ENCODE measurements at regions not wholly inside any gene's neighbourhood (a gene's known extent, or its start where the extent isn't known, plus 50 kb on each side); places are given as distances from the start of the nearest gene placed in this dataset.

- TF ChIP-seq CTCF (conservative IDR thresholded peaks at IDR 0.05; ENCODE audit: low read depth in 2 of 2) (no peak), CREB1 (CRISPR knock-in tag; IDR thresholded peaks at IDR 0.05; ENCODE audit: low read depth) (no peak), EZH2 (IDR thresholded peaks at IDR 0.05; ENCODE audit: low read depth, unreplicated experiment) (no peak), POLR2AphosphoS5 (IDR thresholded peaks at IDR 0.05; ENCODE audit: low read depth) (no peak), EZH2phosphoT487 (IDR thresholded peaks at IDR 0.05; ENCODE audit: unreplicated experiment) (no peak), JUNB (IDR thresholded peaks at IDR 0.05; ENCODE audit: unreplicated experiment) (no peak), ZNF331 (CRISPR knock-in tag; IDR thresholded peaks at IDR 0.05; ENCODE audit: low read depth) (no peak), ZNF114 (CRISPR knock-in tag; IDR thresholded peaks at IDR 0.05) (no peak)
- TF ChIP-seq, protein P1, sequence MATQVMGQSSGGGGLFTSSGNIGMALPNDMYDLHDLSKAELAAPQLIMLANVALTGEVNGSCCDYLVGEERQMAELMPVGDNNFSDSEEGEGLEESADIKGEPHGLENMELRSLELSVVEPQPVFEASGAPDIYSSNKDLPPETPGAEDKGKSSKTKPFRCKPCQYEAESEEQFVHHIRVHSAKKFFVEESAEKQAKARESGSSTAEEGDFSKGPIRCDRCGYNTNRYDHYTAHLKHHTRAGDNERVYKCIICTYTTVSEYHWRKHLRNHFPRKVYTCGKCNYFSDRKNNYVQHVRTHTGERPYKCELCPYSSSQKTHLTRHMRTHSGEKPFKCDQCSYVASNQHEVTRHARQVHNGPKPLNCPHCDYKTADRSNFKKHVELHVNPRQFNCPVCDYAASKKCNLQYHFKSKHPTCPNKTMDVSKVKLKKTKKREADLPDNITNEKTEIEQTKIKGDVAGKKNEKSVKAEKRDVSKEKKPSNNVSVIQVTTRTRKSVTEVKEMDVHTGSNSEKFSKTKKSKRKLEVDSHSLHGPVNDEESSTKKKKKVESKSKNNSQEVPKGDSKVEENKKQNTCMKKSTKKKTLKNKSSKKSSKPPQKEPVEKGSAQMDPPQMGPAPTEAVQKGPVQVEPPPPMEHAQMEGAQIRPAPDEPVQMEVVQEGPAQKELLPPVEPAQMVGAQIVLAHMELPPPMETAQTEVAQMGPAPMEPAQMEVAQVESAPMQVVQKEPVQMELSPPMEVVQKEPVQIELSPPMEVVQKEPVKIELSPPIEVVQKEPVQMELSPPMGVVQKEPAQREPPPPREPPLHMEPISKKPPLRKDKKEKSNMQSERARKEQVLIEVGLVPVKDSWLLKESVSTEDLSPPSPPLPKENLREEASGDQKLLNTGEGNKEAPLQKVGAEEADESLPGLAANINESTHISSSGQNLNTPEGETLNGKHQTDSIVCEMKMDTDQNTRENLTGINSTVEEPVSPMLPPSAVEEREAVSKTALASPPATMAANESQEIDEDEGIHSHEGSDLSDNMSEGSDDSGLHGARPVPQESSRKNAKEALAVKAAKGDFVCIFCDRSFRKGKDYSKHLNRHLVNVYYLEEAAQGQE (IDR thresholded peaks at IDR 0.05; ENCODE audit: unreplicated experiment) = no peak
- TF ChIP-seq, protein P2, sequence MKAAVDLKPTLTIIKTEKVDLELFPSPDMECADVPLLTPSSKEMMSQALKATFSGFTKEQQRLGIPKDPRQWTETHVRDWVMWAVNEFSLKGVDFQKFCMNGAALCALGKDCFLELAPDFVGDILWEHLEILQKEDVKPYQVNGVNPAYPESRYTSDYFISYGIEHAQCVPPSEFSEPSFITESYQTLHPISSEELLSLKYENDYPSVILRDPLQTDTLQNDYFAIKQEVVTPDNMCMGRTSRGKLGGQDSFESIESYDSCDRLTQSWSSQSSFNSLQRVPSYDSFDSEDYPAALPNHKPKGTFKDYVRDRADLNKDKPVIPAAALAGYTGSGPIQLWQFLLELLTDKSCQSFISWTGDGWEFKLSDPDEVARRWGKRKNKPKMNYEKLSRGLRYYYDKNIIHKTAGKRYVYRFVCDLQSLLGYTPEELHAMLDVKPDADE (IDR thresholded peaks at IDR 0.05) = no peak
These were observed 94.9 kb upstream of the PRSS1 start for GRCh38 chr7:142654398-142654797.

Measured in GM23338 (cell line).